ENCODE measurements at regions not wholly inside any gene's neighbourhood (a gene's known extent, or its start where the extent isn't known, plus 50 kb on each side); places are given as distances from the start of the nearest gene placed in this dataset.

GRCh38 chr3:147875498-147875897 is 466.3 kb downstream of the ZIC1 start:
- TF ChIP-seq CTCF (conservative IDR thresholded peaks at IDR 0.05; ENCODE audit: low read depth, low read length) (no peak), CEBPB (IDR thresholded peaks at IDR 0.05; ENCODE audit: low read depth, low read length) (no peak), POLR2A (IDR thresholded peaks at IDR 0.05; ENCODE audit: low read depth, low read length) (no peak), RAD21 (IDR thresholded peaks at IDR 0.05; ENCODE audit: low read length) (no peak), CHD1 (IDR thresholded peaks at IDR 0.05; ENCODE audit: low read depth, low read length) (no peak), ELK1 (IDR thresholded peaks at IDR 0.05; ENCODE audit: borderline replicate concordance, low read depth, low read length) (no peak), MXI1 (IDR thresholded peaks at IDR 0.05; ENCODE audit: borderline replicate concordance, low read depth, low read length) (no peak), MAZ (IDR thresholded peaks at IDR 0.05; ENCODE audit: borderline replicate concordance, low read depth, low read length) (no peak)

All from IMR-90 (cell line).